Right cardiac atrium (tissue), 5 donors: ENCODE measurements at regions not wholly inside any gene's neighbourhood (a gene's known extent, or its start where the extent isn't known, plus 50 kb on each side); places are given as distances from the start of the nearest gene placed in this dataset.

Source experiments
- ATAC-seq, 2 donors: fragments of 200-7000 bp; cut with Tn5 transposase; one replicate each; pipeline versions ENCODE4 v1.8.0 to v1.9.1; 2020; ENCODE audit warnings: moderate library complexity in 2 of 2, mild to moderate bottlenecking in 1 of 2
- DNase-seq, 3 donors: peaks; one replicate each; pipeline ENCODE4 v3.0.0-alpha.2; 2020
- H3K27ac ChIP-seq: one replicate; pipeline ENCODE4 v1.5.1; 2013; ENCODE audit warnings: mild to moderate bottlenecking, low read length, control low read depth, moderate library complexity
- H3K27me3 ChIP-seq: one replicate; pipeline ENCODE4 v1.6.1; 2013; ENCODE audit not compliant: control insufficient read depth, insufficient read depth
- H3K4me1 ChIP-seq: one replicate; pipeline ENCODE4 v1.6.1; 2013; ENCODE audit warnings: low read length; ENCODE audit not compliant: control insufficient read depth, insufficient read depth
- H3K4me3 ChIP-seq: one replicate; pipeline ENCODE4 v1.5.1; 2013; ENCODE audit warnings: low read length, control low read depth
- H3K9me3 ChIP-seq: one replicate; pipeline ENCODE4 v1.6.1; 2013; ENCODE audit warnings: low read length; ENCODE audit not compliant: control insufficient read depth
- WGBS: extraction: QIAGEN DNeasy Blood & Tissue Kit; methylation state at CpG from one replicate; pipeline ENCODE4 v1.1.7; 2013; 5-methylcytosine and 5-hydroxymethylcytosine counted together
- intact Hi-C, 4 donors: fragments of 100-400 bp; cut with DNase I; formaldehyde crosslinking; loops; one replicate each; pipeline versions ENCODE4 v1.11.0 to v1.14.0; 2022 to 2023
- donor health status: healthy with polysubstance abuse.
- donor health status: DM: no; HTN: yes; CAD: no.
- donor health status: DM: no; HTN: no; CAD: no.
- donor health status: DM: no; HTN: yes; CAD: no; lungs with severe emphysema.
- donor health status: DM: yes; HTN: yes; CAD: no.

GRCh38 chr20:41784209-41784958, 166.2 kb upstream of the CHD6 start:
- intact Hi-C loops = no loop called here
- ATAC-seq = no peak
- WGBS = 54% methylated on average over 5 of the region's 5 CpGs

GRCh38 chr20:41783423-41784208, 165.4 kb upstream of the CHD6 start:
- Histone ChIP-seq H3K4me1 (no peaks in the 10 kb centered on the region), H3K27ac (no peak overlapping the region), H3K9me3 (no peaks in the 10 kb centered on the region), H3K4me3 (no peak overlapping the region), H3K27me3 (no peaks in the 10 kb centered on the region)
- WGBS = 77% methylated on average over 7 of the region's 7 CpGs
- ATAC-seq (no peak), DNase-seq (no peak)
- intact Hi-C loops = no loop called here

More at GRCh38 chr20:41784209-41784958, 166.2 kb upstream of the CHD6 start:
- Histone ChIP-seq H3K4me3 (no peak overlapping the region), H3K4me1 (no peaks in the 10 kb centered on the region), H3K27ac (no peak overlapping the region), H3K27me3 (no peaks in the 10 kb centered on the region), H3K9me3 (no peaks in the 10 kb centered on the region)
- DNase-seq = no peak

GRCh38 chr20:41782730-41783406, 164.7 kb upstream of the CHD6 start:
- no peaks in the 10 kb centered on the region for H3K9me3 ChIP-seq
- H3K27me3 ChIP-seq = no peaks in the 10 kb centered on the region
- ATAC-seq = no peak
- H3K27ac ChIP-seq = no peak overlapping the region
- no peaks in the 10 kb centered on the region for H3K4me1 ChIP-seq
- no peak for DNase-seq
- intact Hi-C loops = no loop called here
- H3K4me3 ChIP-seq = no peak overlapping the region
- 56% methylated on average over 3 of the region's 3 CpGs for WGBS

GRCh38 chr20:41782255-41782654, 164.1 kb upstream of the CHD6 start:
- no peak for ATAC-seq
- Histone ChIP-seq H3K27me3 (no peaks in the 10 kb centered on the region), H3K4me3 (no peak overlapping the region), H3K9me3 (no peaks in the 10 kb centered on the region), H3K4me1 (no peaks in the 10 kb centered on the region), H3K27ac (no peak overlapping the region)
- WGBS = 72% methylated on average over 3 of the region's 3 CpGs
- DNase-seq = no peak
- intact Hi-C loops = no loop called here

GRCh38 chr20:41776421-41776820, 158.2 kb upstream of the CHD6 start:
- intact Hi-C loops = no loop called here
- ATAC-seq = no peak
- H3K9me3 ChIP-seq = no peaks in the 10 kb centered on the region
- 78% methylated on average over 6 of the region's 6 CpGs for WGBS
- no peaks in the 10 kb centered on the region for H3K27me3 ChIP-seq
- DNase-seq = no peak
- H3K27ac ChIP-seq = no peak overlapping the region
- no peak overlapping the region for H3K4me3 ChIP-seq
- no peaks in the 10 kb centered on the region for H3K4me1 ChIP-seq

GRCh38 chr20:41774291-41774690, 156.1 kb upstream of the CHD6 start:
- intact Hi-C loops = no loop called here
- ATAC-seq (no peak), DNase-seq (no peak)
- Histone ChIP-seq H3K4me3 (no peak overlapping the region), H3K4me1 (no peaks in the 10 kb centered on the region), H3K27ac (no peak overlapping the region), H3K27me3 (no peaks in the 10 kb centered on the region), H3K9me3 (no peaks in the 10 kb centered on the region)
- WGBS = 75% methylated on average over 3 of the region's 3 CpGs

- Histone ChIP-seq H3K9me3 (no peaks in the 10 kb centered on the region), H3K27me3 (no peaks in the 10 kb centered on the region), H3K4me1 (no peaks in the 10 kb centered on the region), H3K27ac (no peak overlapping the region), H3K4me3 (no peak overlapping the region)
- intact Hi-C loops = no loop called here
- DNase-seq (no peak), ATAC-seq (no peak)
- WGBS = 66% methylated on average over 2 of the region's 2 CpGs
Observed at GRCh38 chr20:41770965-41771364, 152.8 kb upstream of the CHD6 start.

- Histone ChIP-seq H3K9me3 (no peaks in the 10 kb centered on the region), H3K27ac (no peak overlapping the region), H3K27me3 (no peaks in the 10 kb centered on the region), H3K4me1 (no peaks in the 10 kb centered on the region), H3K4me3 (no peak overlapping the region)
- ATAC-seq = no peak
- DNase-seq = no peak
- whole genome bisulfite sequencing = 70% methylated on average over 3 of the region's 3 CpGs
- intact Hi-C loops = no loop called here
Observed at GRCh38 chr20:41770427-41770826, 152.2 kb upstream of the CHD6 start.

GRCh38 chr20:41769592-41770018, 151.4 kb upstream of the CHD6 start:
- H3K9me3 ChIP-seq = no peaks in the 10 kb centered on the region
- H3K4me3 ChIP-seq = no peak overlapping the region
- H3K27me3 ChIP-seq = no peaks in the 10 kb centered on the region
- H3K27ac ChIP-seq = no peak overlapping the region
- ATAC-seq = no peak
- DNase-seq = no peak
- WGBS = 39% methylated on average over 5 of the region's 5 CpGs
- intact Hi-C loops = no loop called here
- H3K4me1 ChIP-seq = no peaks in the 10 kb centered on the region

GRCh38 chr20:41750137-41750536, 132.0 kb upstream of the CHD6 start:
- Histone ChIP-seq H3K4me3 (no peak overlapping the region), H3K4me1 (no peaks in the 10 kb centered on the region), H3K27me3 (no peaks in the 10 kb centered on the region), H3K9me3 (no peaks in the 10 kb centered on the region), H3K27ac (no peak overlapping the region)
- DNase-seq (no peak), ATAC-seq (no peak)
- intact Hi-C loops = no loop called here
- 70% methylated on average over 5 of the region's 5 CpGs for WGBS
